Suppressor macrophage treated with lipopolysaccharide for 1 hour (primary cell): ENCODE measurements at regions not wholly inside any gene's neighbourhood (a gene's known extent, or its start where the extent isn't known, plus 50 kb on each side); places are given as distances from the start of the nearest gene placed in this dataset.

Source experiments
- DNase-seq, 3 donors: peaks; one replicate each; pipeline ENCODE4 v3.0.0-alpha.2; 2020 to 2022

GRCh38 chr13:27673911-27674310 is 52.2 kb downstream of the POLR1D start:
- DNase-seq = no peak

GRCh38 chr13:27678306-27679040 is 56.8 kb downstream of the POLR1D start:
- no peak for DNase-seq

GRCh38 chr13:27679396-27679795 is 57.7 kb downstream of the POLR1D start:
- DNase-seq = no peak

GRCh38 chr13:27679896-27680295 is 58.2 kb downstream of the POLR1D start:
- DNase-seq = peak in 2 of 3 donors; percentile 13 to 26

GRCh38 chr13:27680465-27680864 is 58.8 kb downstream of the POLR1D start:
- DNase-seq = no peak

GRCh38 chr13:27691207-27691606 is 69.5 kb downstream of the POLR1D start:
- no peak for DNase-seq

GRCh38 chr13:27696731-27697130 is 75.0 kb downstream of the POLR1D start:
- DNase-seq = no peak

- DNase-seq = no peak
Measured at GRCh38 chr13:27699952-27700351, 78.3 kb downstream of the POLR1D start.

- peak; percentile 29 to 52 (median 35) for DNase-seq
Measured at GRCh38 chr13:27704681-27705080, 83.0 kb downstream of the POLR1D start.

- DNase-seq = no peak
Measured at GRCh38 chr13:27708325-27708724, 84.0 kb upstream of the GSX1 start.

- no peak for DNase-seq
Measured at GRCh38 chr13:27709779-27710178, 82.5 kb upstream of the GSX1 start.

- peak in 2 of 3 donors; percentile 37 to 57 for DNase-seq
Measured at GRCh38 chr13:27712421-27712820, 79.9 kb upstream of the GSX1 start.

GRCh38 chr13:27713767-27714166 is 78.5 kb upstream of the GSX1 start:
- no peak for DNase-seq

- DNase-seq = no peak
Measured at GRCh38 chr13:27721681-27722080, 70.6 kb upstream of the GSX1 start.

- no peak for DNase-seq
Measured at GRCh38 chr13:27728271-27728670, 64.0 kb upstream of the GSX1 start.

GRCh38 chr13:27730191-27730590 is 62.1 kb upstream of the GSX1 start:
- no peak for DNase-seq
